HPDE6-E6E7 (cell line): ENCODE measurements at regions not wholly inside any gene's neighbourhood (a gene's known extent, or its start where the extent isn't known, plus 50 kb on each side); places are given as distances from the start of the nearest gene placed in this dataset.
A peak's percentile ranks its signal among the peaks of the same experiment; 100 is the strongest.
"Not testable (repeated sequence)": the region's sequence is repeated elsewhere in the genome, so short reads cannot be mapped to it uniquely, and the experiment has no call there.

Source experiments
- DNase-seq: peaks from one replicate; pipeline ENCODE4 v3.0.0; 2011; ENCODE audit warnings: missing footprints; ENCODE audit errors: extremely low spot score

GRCh38 chr1:96487971-96488370 is 233.6 kb upstream of the PTBP2 start:
- no peak for DNase-seq

GRCh38 chr1:96488777-96489176 is 232.8 kb upstream of the PTBP2 start:
- no peak for DNase-seq

GRCh38 chr1:96492236-96492635 is 229.3 kb upstream of the PTBP2 start:
- no peak for DNase-seq

- DNase-seq, result no peak
Observed at GRCh38 chr1:96498744-96499340, 222.7 kb upstream of the PTBP2 start.

GRCh38 chr1:96508233-96508632 is 213.4 kb upstream of the PTBP2 start:
- DNase-seq, result no peak

GRCh38 chr1:96509339-96509738 is 212.2 kb upstream of the PTBP2 start:
- DNase-seq, result no peak

- no peak for DNase-seq
Observed at GRCh38 chr1:96509951-96510350, 211.6 kb upstream of the PTBP2 start.

- DNase-seq, result no peak
Observed at GRCh38 chr1:96510391-96510790, 211.2 kb upstream of the PTBP2 start.

GRCh38 chr1:96510911-96511310 is 210.7 kb upstream of the PTBP2 start:
- no peak for DNase-seq

- DNase-seq, result no peak
Observed at GRCh38 chr1:96513136-96513535, 208.4 kb upstream of the PTBP2 start.

- no peak for DNase-seq
Observed at GRCh38 chr1:96515430-96515829, 206.2 kb upstream of the PTBP2 start.

- no peak for DNase-seq
Observed at GRCh38 chr1:96515925-96516324, 205.7 kb upstream of the PTBP2 start.

GRCh38 chr1:96519851-96520578 is 201.6 kb upstream of the PTBP2 start:
- DNase-seq, result no peak

GRCh38 chr1:96520579-96520947 is 201.0 kb upstream of the PTBP2 start:
- no peak for DNase-seq

- DNase-seq, result no peak
Observed at GRCh38 chr1:96521010-96521409, 200.6 kb upstream of the PTBP2 start.

GRCh38 chr1:96521994-96522760 is 199.4 kb upstream of the PTBP2 start:
- DNase-seq, result peak; percentile 29

GRCh38 chr1:96522927-96523326 is 198.7 kb upstream of the PTBP2 start:
- DNase-seq, result no peak

GRCh38 chr1:96524100-96524499 is 197.5 kb upstream of the PTBP2 start:
- no peak for DNase-seq

- no peak for DNase-seq
Observed at GRCh38 chr1:96525657-96526557, 195.7 kb upstream of the PTBP2 start.

GRCh38 chr1:96528672-96529071 is 192.9 kb upstream of the PTBP2 start:
- DNase-seq, result not testable (repeated sequence)

GRCh38 chr1:96533820-96534219 is 187.8 kb upstream of the PTBP2 start:
- no peak for DNase-seq

GRCh38 chr1:96536581-96536980 is 185.0 kb upstream of the PTBP2 start:
- no peak for DNase-seq
